HG03460 (cell line): ENCODE measurements at regions not wholly inside any gene's neighbourhood (a gene's known extent, or its start where the extent isn't known, plus 50 kb on each side); places are given as distances from the start of the nearest gene placed in this dataset.

ENCODE experiments used
- ATAC-seq: cut with Tn5 transposase; IDR thresholded peaks from one replicate; pipeline ENCODE4 v1.9.1; 2021; ENCODE audit not compliant: unreplicated experiment

- ATAC-seq: no peak
These were observed 378.3 kb upstream of the SALL3 start for GRCh38 chr18:78601349-78601748.

DNA sequence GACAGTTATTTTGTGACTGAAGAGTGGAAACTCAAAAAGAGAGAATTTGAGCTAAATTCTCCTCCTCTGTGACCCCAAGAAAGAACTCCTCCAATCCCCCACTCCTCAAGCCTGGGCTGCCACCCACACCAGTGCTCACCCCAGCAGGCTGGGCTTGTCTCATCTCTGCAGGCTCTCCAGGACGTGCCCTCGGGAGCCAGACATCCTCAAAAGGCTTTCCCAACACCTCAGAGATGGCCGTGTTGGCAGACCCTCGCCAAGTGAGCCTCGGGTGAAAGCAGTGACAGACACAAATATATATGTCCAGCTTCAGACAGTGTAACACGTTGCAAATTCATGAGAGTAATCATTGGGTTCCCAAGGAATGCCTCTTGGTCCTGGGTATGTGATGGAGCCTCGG lies 377.7 kb upstream of the SALL3 start:
- no peak for ATAC-seq

GRCh38 chr18:78602430-78602829 lies 377.2 kb upstream of the SALL3 start:
- ATAC-seq: no peak

GRCh38 chr18:78603102-78603983 lies 376.3 kb upstream of the SALL3 start:
- no peak for ATAC-seq

DNA sequence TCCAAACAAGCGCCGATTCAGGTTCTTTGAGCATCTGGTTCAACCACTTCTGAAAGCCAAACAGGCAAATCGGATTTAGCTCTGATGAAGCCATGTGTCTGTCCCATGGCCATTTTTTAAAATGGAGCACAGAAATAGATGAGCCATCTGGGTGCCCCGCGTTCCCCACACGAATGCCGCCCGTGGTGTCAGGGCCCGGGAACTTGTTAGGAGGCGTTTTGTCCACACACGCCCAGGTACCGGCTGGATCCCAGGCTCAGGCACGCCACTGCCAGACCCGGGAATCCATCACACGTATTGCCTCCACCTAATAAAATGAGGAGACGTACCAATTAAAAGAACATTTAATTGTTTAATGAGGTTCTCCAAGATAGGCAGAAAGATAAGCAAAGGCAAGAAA lies 374.4 kb upstream of the SALL3 start:
- no peak for ATAC-seq

GRCh38 chr18:78607221-78607620 lies 372.4 kb upstream of the SALL3 start:
- ATAC-seq: no peak

DNA sequence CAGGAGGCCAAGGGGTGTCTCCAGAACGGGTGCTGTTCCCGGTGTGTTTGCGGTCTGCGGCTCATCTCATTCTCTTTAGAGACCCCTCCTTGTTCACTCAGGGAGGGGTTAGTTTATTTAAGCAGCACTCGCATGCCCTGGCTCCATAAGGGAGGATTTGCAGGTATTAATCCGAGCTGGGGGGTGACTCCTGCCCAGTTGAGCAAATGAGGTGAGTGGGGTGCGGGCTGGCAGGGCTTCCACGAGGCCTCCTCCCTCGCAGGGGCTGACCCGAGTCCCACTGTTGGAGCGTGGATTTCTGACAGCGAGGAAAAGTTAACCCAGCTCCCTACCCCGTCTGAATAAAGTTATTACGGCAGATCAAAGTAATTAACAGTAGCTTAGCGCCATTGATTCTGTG lies 371.8 kb upstream of the SALL3 start:
- no peak for ATAC-seq

- no peak for ATAC-seq
These were observed 369.4 kb upstream of the SALL3 start for GRCh38 chr18:78610179-78610578.

DNA sequence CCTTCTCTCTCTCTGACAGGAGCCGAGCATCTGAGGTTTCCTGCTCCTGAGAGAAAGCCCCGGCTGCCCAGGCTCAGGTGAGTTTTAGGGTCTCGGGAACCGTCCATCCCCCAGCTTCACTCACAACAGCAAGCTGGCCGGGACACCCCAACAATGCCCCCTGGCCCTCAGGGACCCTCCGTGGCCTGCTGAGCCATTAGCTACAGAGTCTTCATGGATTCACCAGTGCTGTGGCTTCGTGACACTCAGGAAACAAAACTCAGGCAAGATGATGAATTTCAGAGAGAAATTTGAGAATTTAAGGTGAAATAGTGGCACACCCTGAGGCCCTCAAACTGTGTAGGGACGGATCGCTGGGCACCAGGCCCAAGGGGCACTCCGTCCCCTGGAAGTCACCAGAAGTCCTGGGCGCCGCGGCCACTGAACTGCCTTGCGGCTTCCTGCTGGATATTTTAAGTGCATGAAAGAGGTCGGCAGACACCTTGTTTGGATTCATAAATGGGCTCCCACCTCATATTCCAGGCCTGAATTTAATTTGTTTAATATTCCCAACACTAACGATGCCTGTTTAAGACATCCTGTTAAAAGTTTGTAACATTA lies 368.3 kb upstream of the SALL3 start:
- ATAC-seq: no peak

DNA sequence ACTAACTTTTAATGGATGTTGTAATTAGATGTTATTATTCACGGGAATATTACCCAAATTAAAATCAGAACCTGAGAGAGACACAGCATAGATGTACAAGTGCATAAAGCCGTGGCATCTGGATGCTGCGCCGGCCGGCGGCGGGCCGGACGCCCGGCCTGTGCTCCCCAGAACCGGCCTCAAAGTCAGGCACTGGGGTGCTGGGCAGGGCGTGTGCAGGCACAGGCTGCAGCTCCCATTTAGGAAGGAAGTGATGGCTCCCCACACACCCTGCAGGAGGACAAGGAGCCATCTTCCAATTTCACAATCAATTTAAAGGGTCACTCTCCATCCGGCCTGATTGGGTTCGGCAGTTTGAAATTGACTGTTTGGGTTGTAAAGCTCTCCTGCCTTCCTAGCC lies 367.7 kb upstream of the SALL3 start:
- ATAC-seq: no peak

DNA sequence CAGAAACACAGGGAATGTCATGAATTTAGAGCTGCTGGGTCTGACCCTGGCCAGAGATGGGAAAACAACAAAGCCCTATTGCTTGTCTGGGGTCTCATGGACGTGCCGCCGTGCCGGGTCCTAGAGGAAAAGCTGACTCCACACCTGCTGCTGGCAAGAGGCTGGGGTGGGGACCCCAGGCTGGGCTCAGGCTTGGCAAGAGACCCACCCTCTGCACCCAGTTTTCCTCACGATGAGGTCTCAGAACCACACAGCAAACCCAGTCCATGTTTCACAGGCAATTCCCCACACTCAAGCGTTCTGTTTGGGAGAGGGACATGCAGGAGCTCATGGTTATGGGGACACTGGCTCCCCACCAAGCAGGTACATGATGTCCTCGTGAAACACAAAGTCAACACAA lies 367.3 kb upstream of the SALL3 start:
- no peak for ATAC-seq

DNA sequence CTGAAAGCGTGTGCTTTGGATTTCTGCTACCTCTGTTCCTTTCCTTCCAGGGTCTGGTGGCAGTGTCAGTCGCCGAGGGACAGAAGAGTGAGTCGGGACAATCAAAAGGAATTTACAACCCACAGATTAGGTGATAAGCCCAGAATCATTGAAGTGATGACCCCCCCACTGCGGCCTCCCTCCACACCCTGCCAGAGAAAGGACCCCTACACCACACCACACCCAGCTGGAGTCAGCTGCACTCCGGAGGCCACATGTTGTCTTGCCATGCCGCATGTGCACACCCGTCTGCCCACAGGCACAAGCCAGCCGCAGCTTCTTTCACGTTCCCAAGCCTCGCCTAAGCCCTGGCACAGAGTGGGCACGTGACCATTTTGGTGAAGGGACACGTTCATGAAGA lies 366.8 kb upstream of the SALL3 start:
- ATAC-seq: no peak

GRCh38 chr18:78618726-78619125 lies 360.9 kb upstream of the SALL3 start:
- no peak for ATAC-seq

GRCh38 chr18:78619854-78620253 lies 359.8 kb upstream of the SALL3 start:
- ATAC-seq: no peak

GRCh38 chr18:78620326-78620725 lies 359.3 kb upstream of the SALL3 start:
- ATAC-seq: no peak

- no peak for ATAC-seq
These were observed 358.4 kb upstream of the SALL3 start for GRCh38 chr18:78621141-78621755.

GRCh38 chr18:78622251-78622906 lies 357.2 kb upstream of the SALL3 start:
- ATAC-seq: no peak

DNA sequence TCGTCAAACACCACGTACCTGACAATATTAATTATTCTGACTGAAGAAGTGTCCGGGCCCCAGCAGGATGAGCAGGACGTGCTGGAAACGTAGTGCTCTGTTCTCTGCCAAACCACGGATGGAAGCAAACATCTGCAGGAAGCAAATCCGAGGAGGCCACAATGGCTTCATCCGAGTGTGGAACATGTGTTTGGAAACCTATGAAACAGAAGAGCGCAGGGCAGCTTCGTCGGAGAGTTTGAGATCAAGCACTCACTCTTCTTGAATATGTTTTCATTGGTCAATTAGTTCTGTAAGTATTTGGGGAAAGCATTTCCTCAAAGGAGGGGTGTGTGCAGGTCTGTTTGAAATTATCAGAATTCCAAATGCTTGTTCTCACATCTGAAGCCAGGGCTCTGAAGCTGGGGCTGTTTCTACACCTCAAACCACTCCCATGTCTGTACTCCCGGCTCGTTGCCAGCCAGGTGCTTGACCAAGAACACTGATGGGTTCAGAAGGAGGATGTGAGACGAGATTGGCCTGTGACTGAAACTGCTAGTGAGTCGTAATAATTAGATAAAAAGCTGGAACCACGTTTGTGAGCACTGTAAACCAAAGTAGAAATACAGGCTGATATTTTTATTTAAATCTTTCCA lies 356.6 kb upstream of the SALL3 start:
- ATAC-seq: no peak

GRCh38 chr18:78624646-78625279 lies 354.9 kb upstream of the SALL3 start:
- no peak for ATAC-seq

DNA sequence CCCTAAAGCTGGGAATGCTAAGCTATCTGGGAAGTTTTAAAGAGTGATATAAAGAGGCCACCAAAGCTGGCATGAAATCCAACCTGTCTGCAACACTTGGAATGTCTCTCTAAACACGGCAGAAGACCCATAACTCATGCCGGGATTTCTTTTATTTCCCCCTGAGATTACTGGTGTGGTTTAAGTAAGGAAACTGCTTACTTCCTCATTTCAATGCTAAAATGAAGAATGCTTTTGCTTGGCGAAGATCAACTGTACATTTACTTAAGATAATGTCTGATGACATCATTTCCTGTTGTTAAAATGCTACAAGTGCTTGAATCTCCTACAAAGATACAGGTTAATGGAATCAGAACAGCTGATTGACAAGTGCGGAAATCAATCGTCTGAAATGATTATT lies 353.8 kb upstream of the SALL3 start:
- no peak for ATAC-seq
